ENCODE measurements at regions not wholly inside any gene's neighbourhood (a gene's known extent, or its start where the extent isn't known, plus 50 kb on each side); places are given as distances from the start of the nearest gene placed in this dataset.

GRCh38 chr11:104819107-104819506, 79.2 kb downstream of the CASP12 start:
- H3K27me3 ChIP-seq (ENCODE audit: control insufficient read depth in 2 of 2, insufficient read depth in 2 of 2, low read length in 2 of 2), result no peaks in the 10 kb centered on the region
- no peak overlapping the region for H3K4me2 ChIP-seq (replicated peaks; ENCODE audit: extremely low read depth, low read length, poor library complexity, severe bottlenecking)
- no peak overlapping the region for H3K4me3 Mint-ChIP-seq
- no peak overlapping the region for H3K27ac Mint-ChIP-seq
- H3K4me1 ChIP-seq (ENCODE audit: control insufficient read depth in 1 of 2, insufficient read depth in 2 of 2, low read length in 2 of 2), result no peaks in the 10 kb centered on the region
- DNase-seq, result no peak
- H3K9me3 ChIP-seq (replicated peaks in 1 of 2; ENCODE audit: control insufficient read depth in 1 of 2, insufficient read depth in 1 of 2, low read length in 2 of 2), result no peaks in the 10 kb centered on the region
- no peaks in the 10 kb centered on the region for H3K79me2 ChIP-seq (ENCODE audit: insufficient read depth, low read length)
- no peak overlapping the region for H3K4me3 ChIP-seq (replicated peaks in 1 of 3; ENCODE audit: low read depth in 2 of 3, low read length in 3 of 3)
- H3K36me3 ChIP-seq (replicated peaks in 1 of 2; ENCODE audit: control insufficient read depth in 1 of 2, insufficient read depth in 2 of 2, low read length in 2 of 2), result no peaks in the 10 kb centered on the region
- H3K9ac ChIP-seq (ENCODE audit: insufficient read depth, low read length, poor library complexity, severe bottlenecking), result no peak overlapping the region
- no peaks in the 10 kb centered on the region for H3K4me1 Mint-ChIP-seq
- H4K20me1 ChIP-seq (ENCODE audit: insufficient read depth, low read length), result no peaks in the 10 kb centered on the region
- peaks cover 0 to 10% (median 3%) of the 10 kb centered on the region in 7 donors for H3K9me3 Mint-ChIP-seq
- intact Hi-C loops (cut with micrococcal nuclease), result no loop called here
- no peaks in the 10 kb centered on the region for H3K27me3 Mint-ChIP-seq (ENCODE audit: low read depth in 3 of 3)
- TF ChIP-seq CTCF (IDR thresholded peaks at IDR 0.05), result no peak
- H3K36me3 Mint-ChIP-seq, result no peaks in the 10 kb centered on the region
- H3K27ac ChIP-seq (ENCODE audit: low read depth in 1 of 2, low read length in 2 of 2), result no peak overlapping the region
- no peak overlapping the region for H2AFZ ChIP-seq (ENCODE audit: insufficient read depth, low read depth, low read length, poor library complexity, severe bottlenecking)

- H3K27ac Mint-ChIP-seq, result no peak overlapping the region
- no peak overlapping the region for H3K4me3 ChIP-seq (replicated peaks in 1 of 3; ENCODE audit: low read depth in 2 of 3, low read length in 3 of 3)
- H3K27me3 Mint-ChIP-seq (ENCODE audit: low read depth in 3 of 3), result no peaks in the 10 kb centered on the region
- intact Hi-C loops (cut with micrococcal nuclease), result no loop called here
- H3K27me3 ChIP-seq (ENCODE audit: control insufficient read depth in 2 of 2, insufficient read depth in 2 of 2, low read length in 2 of 2), result no peaks in the 10 kb centered on the region
- TF ChIP-seq CTCF (IDR thresholded peaks at IDR 0.05), result no peak
- no peak overlapping the region for H3K27ac ChIP-seq (ENCODE audit: low read depth in 1 of 2, low read length in 2 of 2)
- H3K9ac ChIP-seq (ENCODE audit: insufficient read depth, low read length, poor library complexity, severe bottlenecking), result no peak overlapping the region
- H4K20me1 ChIP-seq (ENCODE audit: insufficient read depth, low read length), result no peaks in the 10 kb centered on the region
- no peaks in the 10 kb centered on the region for H3K9me3 ChIP-seq (replicated peaks in 1 of 2; ENCODE audit: control insufficient read depth in 1 of 2, insufficient read depth in 1 of 2, low read length in 2 of 2)
- no peak overlapping the region for H3K4me3 Mint-ChIP-seq
- no peak overlapping the region for H2AFZ ChIP-seq (ENCODE audit: insufficient read depth, low read depth, low read length, poor library complexity, severe bottlenecking)
- no peaks in the 10 kb centered on the region for H3K4me1 ChIP-seq (ENCODE audit: control insufficient read depth in 1 of 2, insufficient read depth in 2 of 2, low read length in 2 of 2)
- H3K36me3 ChIP-seq (replicated peaks in 1 of 2; ENCODE audit: control insufficient read depth in 1 of 2, insufficient read depth in 2 of 2, low read length in 2 of 2), result no peaks in the 10 kb centered on the region
- H3K4me1 Mint-ChIP-seq, result no peaks in the 10 kb centered on the region
- no peaks in the 10 kb centered on the region for H3K79me2 ChIP-seq (ENCODE audit: insufficient read depth, low read length)
- peaks cover 0 to 10% (median 3%) of the 10 kb centered on the region in 7 donors for H3K9me3 Mint-ChIP-seq
- no peak for DNase-seq
- no peak overlapping the region for H3K4me2 ChIP-seq (replicated peaks; ENCODE audit: extremely low read depth, low read length, poor library complexity, severe bottlenecking)
- WGBS (ENCODE audit: insufficient coverage), result 83% methylated on average over 1 of the region's 3 CpGs
- no peaks in the 10 kb centered on the region for H3K36me3 Mint-ChIP-seq
These were observed 80.3 kb downstream of the CASP12 start for GRCh38 chr11:104817973-104818372.

Data from CD14-positive monocyte (primary cell).